GOT3 (cell line): ENCODE measurements at regions not wholly inside any gene's neighbourhood (a gene's known extent, or its start where the extent isn't known, plus 50 kb on each side); places are given as distances from the start of the nearest gene placed in this dataset.

Source experiments
- DNase-seq: peaks from one replicate; lab custom pipeline; 2025; ENCODE audit warnings: mixed read lengths; lab: John Stamatoyannopoulos, UW

- no peak for DNase-seq
Observed at GRCh38 chr11:111148121-111148520, 97.4 kb upstream of the POU2AF2 start.

- DNase-seq = no peak
Observed at GRCh38 chr11:111137846-111138245, 107.7 kb upstream of the POU2AF2 start.

GRCh38 chr11:111135778-111136570 is 109.6 kb upstream of the POU2AF2 start:
- DNase-seq = no peak

- DNase-seq = no peak
Observed at GRCh38 chr11:111135101-111135500, 110.4 kb upstream of the POU2AF2 start.

GRCh38 chr11:111128076-111128870 is 117.3 kb upstream of the POU2AF2 start:
- no peak for DNase-seq

- DNase-seq = no peak
Observed at GRCh38 chr11:111124724-111125123, 120.8 kb upstream of the POU2AF2 start.

- no peak for DNase-seq
Observed at GRCh38 chr11:111123463-111124398, 121.8 kb upstream of the POU2AF2 start.

GRCh38 chr11:111120696-111121302 is 124.7 kb upstream of the POU2AF2 start:
- no peak for DNase-seq

GRCh38 chr11:111120161-111120560 is 125.4 kb upstream of the POU2AF2 start:
- DNase-seq = no peak

- no peak for DNase-seq
Observed at GRCh38 chr11:111119751-111120150, 125.8 kb upstream of the POU2AF2 start.

- DNase-seq = no peak
Observed at GRCh38 chr11:111115890-111116289, 129.6 kb upstream of the POU2AF2 start.

GRCh38 chr11:111114091-111114490 is 131.4 kb upstream of the POU2AF2 start:
- no peak for DNase-seq

- DNase-seq = no peak
Observed at GRCh38 chr11:111112614-111113013, 132.9 kb upstream of the POU2AF2 start.

- no peak for DNase-seq
Observed at GRCh38 chr11:111107501-111107900, 138.0 kb upstream of the POU2AF2 start.

GRCh38 chr11:111106641-111107040 is 138.9 kb upstream of the POU2AF2 start:
- DNase-seq = no peak

- no peak for DNase-seq
Observed at GRCh38 chr11:111105566-111105965, 140.0 kb upstream of the POU2AF2 start.

GRCh38 chr11:111104185-111104584 is 141.3 kb upstream of the POU2AF2 start:
- no peak for DNase-seq

GRCh38 chr11:111101881-111102280 is 143.6 kb upstream of the POU2AF2 start:
- DNase-seq = no peak

GRCh38 chr11:111099028-111099713 is 146.4 kb upstream of the POU2AF2 start:
- DNase-seq = no peak

- no peak for DNase-seq
Observed at GRCh38 chr11:111098091-111098490, 147.4 kb upstream of the POU2AF2 start.

GRCh38 chr11:111097191-111097590 is 148.3 kb upstream of the POU2AF2 start:
- no peak for DNase-seq
